Trophoblast cell (in vitro differentiated cells and primary cell): ENCODE measurements at regions not wholly inside any gene's neighbourhood (a gene's known extent, or its start where the extent isn't known, plus 50 kb on each side); places are given as distances from the start of the nearest gene placed in this dataset.

Source experiments
- DNase-seq, 2 donors: peaks; one replicate each; pipeline ENCODE4 v3.0.0-alpha.2; 2016
- H2AFZ ChIP-seq: 2 replicates; pipeline ENCODE4 v1.6.1; 2013; ENCODE audit warnings: low read length, moderate library complexity, mild to moderate bottlenecking; ENCODE audit not compliant: insufficient read depth, poor library complexity
- H2AK5ac ChIP-seq: 2 replicates; pipeline ENCODE4 v1.6.1; 2013; ENCODE audit warnings: mild to moderate bottlenecking, low read length
- H2BK120ac ChIP-seq: 2 replicates; pipeline ENCODE4 v1.6.1; 2013; ENCODE audit warnings: low read length, mild to moderate bottlenecking, moderate library complexity; ENCODE audit not compliant: insufficient read depth, poor library complexity
- H2BK12ac ChIP-seq: 2 replicates; pipeline ENCODE4 v1.6.1; 2013; ENCODE audit warnings: mild to moderate bottlenecking, low read length, moderate library complexity
- H2BK5ac ChIP-seq: 2 replicates; pipeline ENCODE4 v1.6.1; 2013; ENCODE audit warnings: low read length, low read depth, moderate library complexity, mild to moderate bottlenecking; ENCODE audit not compliant: poor library complexity
- H3K14ac ChIP-seq: 2 replicates; pipeline ENCODE4 v1.6.1; 2013; ENCODE audit warnings: mild to moderate bottlenecking, low read length
- H3K18ac ChIP-seq: 2 replicates; pipeline ENCODE4 v1.6.1; 2013; ENCODE audit warnings: mild to moderate bottlenecking, low read length
- H3K23ac ChIP-seq: 2 replicates; pipeline ENCODE4 v1.6.1; 2013; ENCODE audit warnings: low read length
- H3K27ac ChIP-seq: 2 replicates; pipeline ENCODE4 v1.5.1; 2013; ENCODE audit warnings: low read depth, mild to moderate bottlenecking, inconsistent platforms, low read length, moderate library complexity
- H3K27me3 ChIP-seq: 2 replicates; pipeline ENCODE4 v1.6.1; 2013; ENCODE audit warnings: inconsistent platforms, mild to moderate bottlenecking, low read length, moderate library complexity; ENCODE audit not compliant: insufficient read depth
- H3K36me3 ChIP-seq, 2 experiments: 1 replicate in 1 of 2; 2 replicates in 1 of 2; pipeline ENCODE4 v1.6.1; 2013; ENCODE audit warnings: low read length in 2 of 2, mild to moderate bottlenecking in 2 of 2, moderate library complexity in 1 of 2; ENCODE audit not compliant: insufficient read depth in 2 of 2, control insufficient read depth in 1 of 2
- H3K4ac ChIP-seq: 2 replicates; pipeline ENCODE4 v1.6.1; 2013; ENCODE audit warnings: low read depth, mild to moderate bottlenecking, low read length, moderate library complexity
- H3K4me1 ChIP-seq, 2 experiments: 1 replicate in 1 of 2; 2 replicates in 1 of 2; pipeline ENCODE4 v1.6.1; 2013; ENCODE audit warnings: low read length in 2 of 2, mild to moderate bottlenecking in 2 of 2, moderate library complexity in 1 of 2; ENCODE audit not compliant: insufficient read depth in 2 of 2, control insufficient read depth in 1 of 2
- H3K4me2 ChIP-seq: 2 replicates; pipeline ENCODE4 v1.6.1; 2013; ENCODE audit warnings: inconsistent platforms, mild to moderate bottlenecking, low read length, moderate library complexity
- H3K4me3 ChIP-seq: 2 replicates; pipeline ENCODE4 v1.5.1; 2013; ENCODE audit warnings: mild to moderate bottlenecking, low read depth, low read length, inconsistent platforms
- H3K79me1 ChIP-seq: one replicate; pipeline ENCODE4 v1.6.1; 2013; ENCODE audit warnings: low read length
- H3K79me2 ChIP-seq: 2 replicates; pipeline ENCODE4 v1.6.1; 2013; ENCODE audit warnings: low read length, mild to moderate bottlenecking; ENCODE audit not compliant: control insufficient read depth, insufficient read depth, poor library complexity
- H3K9ac ChIP-seq: 2 replicates; pipeline ENCODE4 v1.6.1; 2013; ENCODE audit warnings: mild to moderate bottlenecking, low read length
- H3K9me3 ChIP-seq: 2 replicates; pipeline ENCODE4 v1.6.1; 2013; ENCODE audit warnings: low read depth, mild to moderate bottlenecking, control low read depth, inconsistent platforms, low read length; ENCODE audit not compliant: insufficient read depth
- H4K12ac ChIP-seq: 2 replicates; pipeline ENCODE4 v1.6.1; 2013; ENCODE audit warnings: low read depth, mild to moderate bottlenecking, low read length, moderate library complexity
- H4K8ac ChIP-seq: 2 replicates; pipeline ENCODE4 v1.6.1; 2013; ENCODE audit warnings: low read depth, mild to moderate bottlenecking, low read length, moderate library complexity
- H4K91ac ChIP-seq: one replicate; pipeline ENCODE4 v1.6.1; 2013; ENCODE audit warnings: low read depth, mild to moderate bottlenecking, low read length, moderate library complexity
- WGBS: extraction: QIAGEN DNeasy Blood & Tissue Kit; methylation state at CpG from one replicate; pipeline ENCODE4 v1.1.7; 2013; ENCODE audit warnings: missing lambda C conversion rate; ENCODE audit not compliant: insufficient read length, insufficient coverage; ENCODE audit errors: extremely low coverage; 5-methylcytosine and 5-hydroxymethylcytosine counted together

GRCh38 chr3:30470496-30470895 is 135.9 kb upstream of the TGFBR2 start:
- Histone ChIP-seq H2BK12ac (no peak overlapping the region), H3K14ac (no peak overlapping the region), H3K4me2 (no peak overlapping the region), H3K23ac (no peak overlapping the region), H3K27me3 (no peaks in the 10 kb centered on the region), H4K91ac (no peak overlapping the region), H3K9me3 (peaks cover under 1% of the 10 kb centered on the region), H4K8ac (no peak overlapping the region), H2BK5ac (no peak overlapping the region), H2BK120ac (no peak overlapping the region), H3K79me2 (no peaks in the 10 kb centered on the region), H3K18ac (no peak overlapping the region), H3K9ac (no peak overlapping the region), H3K79me1 (no peaks in the 10 kb centered on the region), H3K4ac (no peak overlapping the region), H2AK5ac (no peak overlapping the region), H3K36me3 (no peaks in the 10 kb centered on the region), H2AFZ (no peak overlapping the region), H3K4me3 (no peak overlapping the region), H4K12ac (no peak overlapping the region), H3K27ac (no peak overlapping the region), H3K4me1 (peaks cover 0 to 4% of the 10 kb centered on the region in 2 experiments)
- WGBS: no CpG with 5 or more reads among the region's 2 CpGs
- peak; percentile 2 to 84 for DNase-seq

GRCh38 chr3:30471066-30471465 is 135.3 kb upstream of the TGFBR2 start:
- no peak overlapping the region for H3K23ac ChIP-seq
- H2AFZ ChIP-seq: no peak overlapping the region
- H3K36me3 ChIP-seq: no peaks in the 10 kb centered on the region
- no peak overlapping the region for H4K12ac ChIP-seq
- H3K4me1 ChIP-seq: peaks cover 0 to 4% of the 10 kb centered on the region in 2 experiments
- H3K79me2 ChIP-seq: no peaks in the 10 kb centered on the region
- H3K4me2 ChIP-seq: no peak overlapping the region
- no peak overlapping the region for H2BK5ac ChIP-seq
- H3K4me3 ChIP-seq: no peak overlapping the region
- no peaks in the 10 kb centered on the region for H3K79me1 ChIP-seq
- H3K14ac ChIP-seq: no peak overlapping the region
- H4K91ac ChIP-seq: no peak overlapping the region
- no peak overlapping the region for H4K8ac ChIP-seq
- peak; percentile 60 to 81 for DNase-seq
- no peaks in the 10 kb centered on the region for H3K9me3 ChIP-seq
- H3K18ac ChIP-seq: no peak overlapping the region
- no peak overlapping the region for H2AK5ac ChIP-seq
- no CpG with 5 or more reads among the region's 2 CpGs for WGBS
- H3K9ac ChIP-seq: no peak overlapping the region
- no peaks in the 10 kb centered on the region for H3K27me3 ChIP-seq
- H2BK120ac ChIP-seq: no peak overlapping the region
- no peak overlapping the region for H3K27ac ChIP-seq
- H2BK12ac ChIP-seq: no peak overlapping the region
- H3K4ac ChIP-seq: no peak overlapping the region

- no peak overlapping the region for H2AK5ac ChIP-seq
- H3K14ac ChIP-seq: no peak overlapping the region
- H3K4me1 ChIP-seq: peaks cover 0 to 4% of the 10 kb centered on the region in 2 experiments
- no peaks in the 10 kb centered on the region for H3K79me2 ChIP-seq
- H3K27ac ChIP-seq: no peak overlapping the region
- H3K36me3 ChIP-seq: no peaks in the 10 kb centered on the region
- H3K4ac ChIP-seq: no peak overlapping the region
- H3K9ac ChIP-seq: no peak overlapping the region
- no peak for DNase-seq
- H3K27me3 ChIP-seq: no peaks in the 10 kb centered on the region
- H4K8ac ChIP-seq: no peak overlapping the region
- no peak overlapping the region for H2BK120ac ChIP-seq
- H2AFZ ChIP-seq: no peak overlapping the region
- H4K91ac ChIP-seq: no peak overlapping the region
- H3K18ac ChIP-seq: no peak overlapping the region
- no peak overlapping the region for H3K23ac ChIP-seq
- no peak overlapping the region for H3K4me3 ChIP-seq
- H3K79me1 ChIP-seq: no peaks in the 10 kb centered on the region
- H3K9me3 ChIP-seq: no peaks in the 10 kb centered on the region
- no peak overlapping the region for H4K12ac ChIP-seq
- no peak overlapping the region for H2BK12ac ChIP-seq
- no peak overlapping the region for H3K4me2 ChIP-seq
- no peak overlapping the region for H2BK5ac ChIP-seq
Measured at GRCh38 chr3:30471796-30472489, 134.5 kb upstream of the TGFBR2 start.

- Histone ChIP-seq H3K27ac (no peak overlapping the region), H3K79me2 (no peaks in the 10 kb centered on the region), H3K4me1 (peaks cover 0 to 4% of the 10 kb centered on the region in 2 experiments), H2BK120ac (no peak overlapping the region), H3K23ac (no peak overlapping the region), H4K91ac (no peak overlapping the region), H3K4me2 (no peak overlapping the region), H3K18ac (no peak overlapping the region), H4K12ac (no peak overlapping the region), H3K14ac (no peak overlapping the region), H3K36me3 (no peaks in the 10 kb centered on the region), H3K9me3 (no peaks in the 10 kb centered on the region), H2BK12ac (peak overlapping the region; percentile 17), H4K8ac (no peak overlapping the region), H3K4me3 (no peak overlapping the region), H3K27me3 (no peaks in the 10 kb centered on the region), H3K9ac (no peak overlapping the region), H3K4ac (no peak overlapping the region), H3K79me1 (no peaks in the 10 kb centered on the region), H2AK5ac (no peak overlapping the region), H2BK5ac (no peak overlapping the region), H2AFZ (no peak overlapping the region)
- WGBS: no CpG with 5 or more reads among the region's 3 CpGs
- DNase-seq: peak; percentile 35 to 64
Measured at GRCh38 chr3:30473374-30474051, 132.9 kb upstream of the TGFBR2 start.
